ENCODE measurements at regions not wholly inside any gene's neighbourhood (a gene's known extent, or its start where the extent isn't known, plus 50 kb on each side); places are given as distances from the start of the nearest gene placed in this dataset.

- Mint-ChIP-seq H3K4me3 (no peak overlapping the region), H3K9me3 (no peaks in the 10 kb centered on the region), H3K27ac (no peak overlapping the region), H3K27me3 (ENCODE audit: insufficient read depth) (no peaks in the 10 kb centered on the region), H3K4me1 (ENCODE audit: low read depth) (no peaks in the 10 kb centered on the region), H3K36me3 (ENCODE audit: low read depth) (no peaks in the 10 kb centered on the region)
- no peak for DNase-seq
- no peak for TF ChIP-seq CTCF (IDR thresholded peaks at IDR 0.05)
Observed at GRCh38 chrX:113594123-113594841, 753.7 kb upstream of the AMOT start.

GRCh38 chrX:113586281-113586898, 745.8 kb upstream of the AMOT start:
- Mint-ChIP-seq H3K27me3 (ENCODE audit: insufficient read depth) (peaks cover 2% of the 10 kb centered on the region; the same call in 1 of the 2 replicates), H3K9me3 (no peaks in the 10 kb centered on the region), H3K4me1 (ENCODE audit: low read depth) (no peaks in the 10 kb centered on the region), H3K4me3 (no peak overlapping the region), H3K36me3 (ENCODE audit: low read depth) (no peaks in the 10 kb centered on the region), H3K27ac (no peak overlapping the region)
- no peak for DNase-seq
- TF ChIP-seq CTCF (IDR thresholded peaks at IDR 0.05): no peak

- no peak for TF ChIP-seq CTCF (IDR thresholded peaks at IDR 0.05)
- DNase-seq: no peak
- Mint-ChIP-seq H3K36me3 (ENCODE audit: low read depth) (no peaks in the 10 kb centered on the region), H3K4me3 (no peak overlapping the region), H3K27ac (no peak overlapping the region), H3K27me3 (ENCODE audit: insufficient read depth) (peaks cover 2% of the 10 kb centered on the region; the same call in 1 of the 2 replicates), H3K4me1 (ENCODE audit: low read depth) (no peaks in the 10 kb centered on the region), H3K9me3 (no peaks in the 10 kb centered on the region)
Observed at GRCh38 chrX:113580486-113580885, 739.9 kb upstream of the AMOT start.

GRCh38 chrX:113558576-113558975, 717.9 kb upstream of the AMOT start:
- no peaks in the 10 kb centered on the region for H3K4me1 Mint-ChIP-seq (ENCODE audit: low read depth)
- H3K9me3 Mint-ChIP-seq: no peaks in the 10 kb centered on the region
- H3K27me3 Mint-ChIP-seq (ENCODE audit: insufficient read depth): no peaks in the 10 kb centered on the region
- no peak overlapping the region for H3K4me3 Mint-ChIP-seq
- no peak overlapping the region for H3K27ac Mint-ChIP-seq
- TF ChIP-seq CTCF (IDR thresholded peaks at IDR 0.05): no peak
- H3K36me3 Mint-ChIP-seq (ENCODE audit: low read depth): no peaks in the 10 kb centered on the region
- DNase-seq: no peak

GRCh38 chrX:113551919-113552318, 711.3 kb upstream of the AMOT start:
- no peaks in the 10 kb centered on the region for H3K36me3 Mint-ChIP-seq (ENCODE audit: low read depth)
- no peak for TF ChIP-seq CTCF (IDR thresholded peaks at IDR 0.05)
- H3K4me1 Mint-ChIP-seq (ENCODE audit: low read depth): no peaks in the 10 kb centered on the region
- H3K27ac Mint-ChIP-seq: no peak overlapping the region
- DNase-seq: no peak
- H3K27me3 Mint-ChIP-seq (ENCODE audit: insufficient read depth): no peaks in the 10 kb centered on the region
- no peaks in the 10 kb centered on the region for H3K9me3 Mint-ChIP-seq
- H3K4me3 Mint-ChIP-seq: no peak overlapping the region

Data from HFFc6 (cell line).